Esophagus squamous epithelium (tissue), 4 donors: ENCODE measurements at regions not wholly inside any gene's neighbourhood (a gene's known extent, or its start where the extent isn't known, plus 50 kb on each side); places are given as distances from the start of the nearest gene placed in this dataset.
"Not testable (repeated sequence)": the region's sequence is repeated elsewhere in the genome, so short reads cannot be mapped to it uniquely, and the experiment has no call there.

ENCODE experiments used
- CTCF ChIP-seq, 6 experiments: fragments of 450-650 bp in 4 of 6; fragments of 200-600 bp in 2 of 6; sonication (generic) in 2 of 6; IDR thresholded peaks; one replicate each; pipeline ENCODE4 v1.5.1; 2016 to 2019; ENCODE audit warnings: antibody characterized with exemption in 6 of 6, mild to moderate bottlenecking in 4 of 6, moderate library complexity in 4 of 6
- POLR2A ChIP-seq, 4 donors: fragments of 450-650 bp; IDR thresholded peaks; one replicate each; pipeline ENCODE4 v1.6.1; 2017; ENCODE audit warnings: antibody characterized with exemption in 4 of 4, mild to moderate bottlenecking in 4 of 4, moderate library complexity in 3 of 4

GRCh38 chr12:114056351-114056750 lies 90.2 kb upstream of the RBM19 start:
- not testable (repeated sequence) for TF ChIP-seq POLR2A, CTCF (IDR thresholded peaks at IDR 0.05)
